Glutamatergic neuron (in vitro differentiated cells): ENCODE measurements at regions not wholly inside any gene's neighbourhood (a gene's known extent, or its start where the extent isn't known, plus 50 kb on each side); places are given as distances from the start of the nearest gene placed in this dataset.

ENCODE experiments used
- DNase-seq: peaks from one replicate; pipeline ENCODE4 v3.0.0; 2022
- H3K27ac Mint-ChIP-seq: one replicate; pipeline ENCODE4 v1.8.0; 2020; ENCODE audit warnings: mild to moderate bottlenecking, mixed read lengths, inconsistent platforms; ENCODE audit not compliant: unreplicated experiment
- H3K27me3 Mint-ChIP-seq: one replicate; pipeline ENCODE4 v1.8.0; 2020; ENCODE audit warnings: mild to moderate bottlenecking, moderate library complexity, mixed read lengths, inconsistent platforms; ENCODE audit not compliant: unreplicated experiment
- H3K36me3 Mint-ChIP-seq: one replicate; pipeline ENCODE4 v1.8.0; 2020; ENCODE audit warnings: mild to moderate bottlenecking, mixed read lengths, inconsistent platforms; ENCODE audit not compliant: unreplicated experiment
- H3K4me1 Mint-ChIP-seq: one replicate; pipeline ENCODE4 v1.8.0; 2020; ENCODE audit warnings: mild to moderate bottlenecking, low read depth, mixed read lengths, inconsistent platforms; ENCODE audit not compliant: unreplicated experiment
- H3K4me3 Mint-ChIP-seq: one replicate; pipeline ENCODE4 v1.8.0; 2020; ENCODE audit warnings: mild to moderate bottlenecking, mixed read lengths, inconsistent platforms; ENCODE audit not compliant: unreplicated experiment
- H3K9me3 Mint-ChIP-seq: one replicate; pipeline ENCODE4 v1.8.0; 2020; ENCODE audit warnings: mild to moderate bottlenecking, moderate library complexity, mixed read lengths, inconsistent platforms; ENCODE audit not compliant: unreplicated experiment
- CTCF ChIP-seq: fragments of 200-600 bp; sonication (generic); IDR thresholded peaks from one replicate; pipeline ENCODE4 v1.5.0; 2021; ENCODE audit not compliant: partially characterized antibody, unreplicated experiment

- H3K9me3 Mint-ChIP-seq = peaks cover 2% of the 10 kb centered on the region
- no peaks in the 10 kb centered on the region for H3K36me3 Mint-ChIP-seq
- no peak for TF ChIP-seq CTCF
- H3K27ac Mint-ChIP-seq = no peak overlapping the region
- no peaks in the 10 kb centered on the region for H3K4me1 Mint-ChIP-seq
- DNase-seq = no peak
- H3K4me3 Mint-ChIP-seq = no peak overlapping the region
- H3K27me3 Mint-ChIP-seq = peaks cover 3% of the 10 kb centered on the region
Observed at GRCh38 chr15:38626443-38627050, 61.9 kb upstream of the RASGRP1 start.

- peaks cover 2% of the 10 kb centered on the region for H3K9me3 Mint-ChIP-seq
- H3K27me3 Mint-ChIP-seq = no peaks in the 10 kb centered on the region
- TF ChIP-seq CTCF = no peak
Observed at GRCh38 chr15:38627689-38628277, 63.2 kb upstream of the RASGRP1 start.

GRCh38 chr15:38631119-38632075 is 66.8 kb upstream of the RASGRP1 start:
- no peaks in the 10 kb centered on the region for H3K4me1 Mint-ChIP-seq
- no peak for DNase-seq
- no peak overlapping the region for H3K4me3 Mint-ChIP-seq
- no peaks in the 10 kb centered on the region for H3K27me3 Mint-ChIP-seq
- no peaks in the 10 kb centered on the region for H3K9me3 Mint-ChIP-seq
- no peaks in the 10 kb centered on the region for H3K36me3 Mint-ChIP-seq
- no peak for TF ChIP-seq CTCF
- no peak overlapping the region for H3K27ac Mint-ChIP-seq

More at GRCh38 chr15:38627689-38628277, 63.2 kb upstream of the RASGRP1 start:
- Mint-ChIP-seq H3K27ac (no peak overlapping the region), H3K36me3 (no peaks in the 10 kb centered on the region), H3K4me1 (no peaks in the 10 kb centered on the region), H3K4me3 (no peak overlapping the region)
- no peak for DNase-seq

- Mint-ChIP-seq H3K27ac (no peak overlapping the region), H3K4me1 (no peaks in the 10 kb centered on the region), H3K36me3 (no peaks in the 10 kb centered on the region), H3K27me3 (peaks cover 2% of the 10 kb centered on the region), H3K4me3 (no peak overlapping the region), H3K9me3 (peaks cover 2% of the 10 kb centered on the region)
- DNase-seq = no peak
- TF ChIP-seq CTCF = no peak
Observed at GRCh38 chr15:38635170-38635569, 70.6 kb upstream of the RASGRP1 start.

GRCh38 chr15:38636597-38636996 is 72.0 kb upstream of the RASGRP1 start:
- no peak overlapping the region for H3K4me3 Mint-ChIP-seq
- H3K9me3 Mint-ChIP-seq = peaks cover 2% of the 10 kb centered on the region
- no peaks in the 10 kb centered on the region for H3K4me1 Mint-ChIP-seq
- H3K27me3 Mint-ChIP-seq = peaks cover 2% of the 10 kb centered on the region
- DNase-seq = no peak
- no peaks in the 10 kb centered on the region for H3K36me3 Mint-ChIP-seq
- H3K27ac Mint-ChIP-seq = no peak overlapping the region
- no peak for TF ChIP-seq CTCF
